KMS-11 (cell line): ENCODE measurements at regions not wholly inside any gene's neighbourhood (a gene's known extent, or its start where the extent isn't known, plus 50 kb on each side); places are given as distances from the start of the nearest gene placed in this dataset.

ENCODE experiments used
- H2AFZ ChIP-seq: fragments of 200-600 bp; sonication (generic); 2 replicates; pipeline ENCODE4 v1.6.1; 2016; ENCODE audit warnings: antibody characterized with exemption, mixed run types, low read depth
- H3K27ac ChIP-seq: fragments of 200-600 bp; sonication (generic); 2 replicates; pipeline ENCODE4 v1.6.1; 2016; ENCODE audit warnings: mild to moderate bottlenecking, mixed run types
- H3K27me3 ChIP-seq: fragments of 200-600 bp; sonication (generic); 2 replicates; pipeline ENCODE4 v1.6.1; 2017; ENCODE audit warnings: mild to moderate bottlenecking, low read depth, mixed run types, moderate library complexity; ENCODE audit not compliant: insufficient read depth
- H3K36me3 ChIP-seq: fragments of 200-600 bp; sonication (generic); 2 replicates; pipeline ENCODE4 v1.6.1; 2017; ENCODE audit warnings: mild to moderate bottlenecking, mixed run types; ENCODE audit not compliant: insufficient read depth
- H3K4me1 ChIP-seq: fragments of 200-600 bp; sonication (generic); 2 replicates; pipeline ENCODE4 v1.6.1; 2016; ENCODE audit warnings: mild to moderate bottlenecking, low read depth, mixed run types; ENCODE audit not compliant: poor library complexity, severe bottlenecking
- H3K4me2 ChIP-seq: fragments of 200-600 bp; sonication (generic); 2 replicates; pipeline ENCODE4 v1.7.0; 2016; ENCODE audit warnings: mild to moderate bottlenecking, mixed run types
- H3K4me3 ChIP-seq: fragments of 200-600 bp; sonication (generic); IDR thresholded peaks from 2 replicates; pipeline ENCODE4 v1.6.1; 2017; ENCODE audit warnings: low read depth, low read length, mixed read lengths; ENCODE audit not compliant: insufficient read depth
- H3K79me2 ChIP-seq: fragments of 200-600 bp; sonication (generic); 2 replicates; pipeline ENCODE4 v1.6.1; 2016; ENCODE audit warnings: low read depth, mixed run types; ENCODE audit not compliant: insufficient read depth
- H3K9ac ChIP-seq: fragments of 200-600 bp; sonication (generic); 2 replicates; pipeline ENCODE4 v1.6.1; 2016; ENCODE audit warnings: mild to moderate bottlenecking, mixed run types
- H4K20me1 ChIP-seq: fragments of 200-600 bp; sonication (generic); 2 replicates; pipeline ENCODE4 v1.6.1; 2016; ENCODE audit warnings: mild to moderate bottlenecking, mixed run types; ENCODE audit not compliant: insufficient read depth
- TF ChIP-seq, protein P1 (sequence below): fragments of 200-600 bp; sonication (generic); conservative IDR thresholded peaks from 2 replicates; pipeline ENCODE4 v1.6.1; 2017; ENCODE audit warnings: low read depth, mild to moderate bottlenecking, antibody characterized with exemption, low read length, moderate library complexity, mixed read lengths

- Histone ChIP-seq H3K9ac (no peak overlapping the region), H3K4me2 (no peak overlapping the region), H3K79me2 (no peaks in the 10 kb centered on the region), H3K27ac (no peak overlapping the region), H3K36me3 (no peaks in the 10 kb centered on the region), H2AFZ (no peak overlapping the region), H3K4me1 (no peaks in the 10 kb centered on the region), H3K4me3 (no peak overlapping the region), H3K27me3 (no peaks in the 10 kb centered on the region), H4K20me1 (no peaks in the 10 kb centered on the region)
- TF ChIP-seq, protein P1, sequence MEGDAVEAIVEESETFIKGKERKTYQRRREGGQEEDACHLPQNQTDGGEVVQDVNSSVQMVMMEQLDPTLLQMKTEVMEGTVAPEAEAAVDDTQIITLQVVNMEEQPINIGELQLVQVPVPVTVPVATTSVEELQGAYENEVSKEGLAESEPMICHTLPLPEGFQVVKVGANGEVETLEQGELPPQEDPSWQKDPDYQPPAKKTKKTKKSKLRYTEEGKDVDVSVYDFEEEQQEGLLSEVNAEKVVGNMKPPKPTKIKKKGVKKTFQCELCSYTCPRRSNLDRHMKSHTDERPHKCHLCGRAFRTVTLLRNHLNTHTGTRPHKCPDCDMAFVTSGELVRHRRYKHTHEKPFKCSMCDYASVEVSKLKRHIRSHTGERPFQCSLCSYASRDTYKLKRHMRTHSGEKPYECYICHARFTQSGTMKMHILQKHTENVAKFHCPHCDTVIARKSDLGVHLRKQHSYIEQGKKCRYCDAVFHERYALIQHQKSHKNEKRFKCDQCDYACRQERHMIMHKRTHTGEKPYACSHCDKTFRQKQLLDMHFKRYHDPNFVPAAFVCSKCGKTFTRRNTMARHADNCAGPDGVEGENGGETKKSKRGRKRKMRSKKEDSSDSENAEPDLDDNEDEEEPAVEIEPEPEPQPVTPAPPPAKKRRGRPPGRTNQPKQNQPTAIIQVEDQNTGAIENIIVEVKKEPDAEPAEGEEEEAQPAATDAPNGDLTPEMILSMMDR = no peak
These were observed 976.3 kb downstream of the DIPK2A start for GRCh38 chr3:144947895-144948294.

GRCh38 chr3:144948711-144949110, 977.1 kb downstream of the DIPK2A start:
- Histone ChIP-seq H3K79me2 (no peaks in the 10 kb centered on the region), H3K27me3 (no peaks in the 10 kb centered on the region), H4K20me1 (no peaks in the 10 kb centered on the region), H3K4me2 (no peak overlapping the region), H3K4me3 (no peak overlapping the region), H2AFZ (no peak overlapping the region), H3K9ac (no peak overlapping the region), H3K27ac (no peak overlapping the region), H3K36me3 (no peaks in the 10 kb centered on the region), H3K4me1 (no peaks in the 10 kb centered on the region)
- TF ChIP-seq, protein P1 = no peak

- no peaks in the 10 kb centered on the region for H4K20me1 ChIP-seq
- no peak overlapping the region for H3K27ac ChIP-seq
- H3K79me2 ChIP-seq = no peaks in the 10 kb centered on the region
- no peaks in the 10 kb centered on the region for H3K27me3 ChIP-seq
- TF ChIP-seq, protein P1 = no peak
- no peak overlapping the region for H2AFZ ChIP-seq
- H3K4me3 ChIP-seq = no peak overlapping the region
- no peak overlapping the region for H3K9ac ChIP-seq
- no peaks in the 10 kb centered on the region for H3K36me3 ChIP-seq
- no peak overlapping the region for H3K4me2 ChIP-seq
- no peaks in the 10 kb centered on the region for H3K4me1 ChIP-seq
These were observed 982.3 kb downstream of the DIPK2A start for GRCh38 chr3:144953959-144954358.

DNA sequence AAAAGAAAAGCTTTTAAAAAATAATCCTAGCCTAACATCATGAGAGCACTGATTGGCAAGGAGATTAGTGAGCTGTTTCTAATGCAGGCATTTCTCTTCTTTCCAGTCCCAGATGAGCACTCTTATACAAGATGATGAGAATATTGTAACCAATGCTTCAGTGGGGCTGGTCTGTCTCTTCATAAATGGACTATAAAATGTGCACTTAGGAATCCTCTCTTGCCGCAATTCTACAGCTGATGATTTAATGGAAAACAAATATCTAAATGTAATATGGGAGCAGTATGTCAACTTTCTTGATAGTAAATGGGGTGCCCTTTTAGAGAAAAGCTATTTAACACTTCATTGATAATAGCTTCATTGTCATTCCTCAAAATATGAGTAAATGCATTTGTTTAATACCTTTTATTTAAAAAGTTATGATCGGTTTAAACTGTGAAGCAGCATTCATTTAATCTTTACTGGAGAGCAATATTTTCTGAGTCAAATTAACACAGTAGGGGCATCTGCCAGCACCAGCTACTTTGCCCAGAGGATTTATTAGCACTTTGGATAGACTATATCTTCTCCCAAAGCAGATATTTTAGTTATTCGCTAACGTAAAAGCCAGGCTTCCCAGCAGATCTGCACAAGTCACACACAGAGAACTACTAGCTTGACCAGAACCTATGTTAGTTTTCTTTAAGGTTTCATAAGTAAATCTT, 985.9 kb downstream of the DIPK2A start:
- Histone ChIP-seq H3K79me2 (no peaks in the 10 kb centered on the region), H3K36me3 (no peaks in the 10 kb centered on the region), H3K27ac (no peak overlapping the region), H3K4me3 (no peak overlapping the region), H3K4me1 (no peaks in the 10 kb centered on the region), H2AFZ (no peak overlapping the region), H3K27me3 (no peaks in the 10 kb centered on the region), H4K20me1 (no peaks in the 10 kb centered on the region), H3K9ac (no peak overlapping the region), H3K4me2 (no peak overlapping the region)
- TF ChIP-seq, protein P1 = no peak
